ENCODE measurements at regions not wholly inside any gene's neighbourhood (a gene's known extent, or its start where the extent isn't known, plus 50 kb on each side); places are given as distances from the start of the nearest gene placed in this dataset.
A peak's percentile ranks its signal among the peaks of the same experiment; 100 is the strongest.

DNA sequence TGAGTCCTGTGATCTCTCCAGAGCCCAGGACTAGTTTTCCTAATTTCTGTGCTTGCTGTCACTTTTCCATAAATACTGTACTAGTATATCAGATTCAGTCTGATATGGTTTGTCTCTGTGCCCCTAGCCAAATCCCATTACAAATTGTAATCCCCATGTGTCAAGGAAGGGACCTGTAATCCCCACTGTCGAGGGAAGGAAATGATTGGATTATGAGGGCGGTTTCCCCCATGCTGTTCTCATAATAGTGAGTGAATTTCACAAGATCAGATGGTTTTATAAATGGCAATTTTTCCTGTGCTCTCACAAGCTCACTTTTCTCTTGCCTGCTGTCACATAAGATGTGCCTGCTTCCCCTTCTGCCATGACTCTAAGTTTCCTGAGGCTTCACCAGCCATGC lies 54.8 kb upstream of the IFRD1 start:
- no peak for DNase-seq

DNA sequence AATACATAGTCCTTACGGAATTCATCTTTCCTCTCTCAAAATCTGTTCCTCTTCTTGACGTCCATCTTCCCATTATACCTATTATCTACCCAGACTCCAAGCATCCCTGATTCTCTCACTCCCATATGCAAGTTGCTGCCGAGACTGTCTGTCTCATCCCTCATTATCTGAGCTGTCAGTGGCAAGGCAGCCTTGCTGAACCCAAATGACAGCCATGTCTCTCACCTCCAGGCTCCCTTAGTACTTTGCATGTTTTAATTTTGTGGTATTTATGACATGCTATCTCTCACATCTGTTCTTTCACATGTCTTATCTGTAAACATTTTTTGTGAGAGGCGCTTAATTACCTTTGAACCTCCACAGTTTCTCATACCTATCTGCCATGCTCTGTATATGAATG lies 54.4 kb upstream of the IFRD1 start:
- DNase-seq, result peak in 1 of 5 experiments; percentile 57

DNA sequence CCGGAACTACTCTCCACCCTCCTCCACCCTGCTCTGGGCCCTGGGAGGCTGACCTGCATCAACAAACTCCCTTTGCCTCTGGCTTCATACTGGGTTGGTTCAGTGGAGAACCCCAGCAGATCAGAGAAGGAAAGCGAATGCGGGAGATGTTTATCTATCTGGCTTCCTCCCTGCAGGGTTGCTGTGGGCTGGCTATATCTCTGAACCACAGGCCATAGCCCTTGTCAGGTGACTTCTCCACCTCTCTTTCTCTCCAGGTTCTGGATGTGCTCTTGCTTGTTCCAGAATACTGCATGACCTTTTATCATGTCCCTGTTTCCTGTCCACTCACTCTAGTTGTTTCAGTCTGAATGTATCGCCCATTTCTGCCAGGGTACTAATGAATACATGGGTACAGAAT lies 51.7 kb upstream of the IFRD1 start:
- DNase-seq, result peak in 2 of 5 experiments; percentile 14 to 77

DNA sequence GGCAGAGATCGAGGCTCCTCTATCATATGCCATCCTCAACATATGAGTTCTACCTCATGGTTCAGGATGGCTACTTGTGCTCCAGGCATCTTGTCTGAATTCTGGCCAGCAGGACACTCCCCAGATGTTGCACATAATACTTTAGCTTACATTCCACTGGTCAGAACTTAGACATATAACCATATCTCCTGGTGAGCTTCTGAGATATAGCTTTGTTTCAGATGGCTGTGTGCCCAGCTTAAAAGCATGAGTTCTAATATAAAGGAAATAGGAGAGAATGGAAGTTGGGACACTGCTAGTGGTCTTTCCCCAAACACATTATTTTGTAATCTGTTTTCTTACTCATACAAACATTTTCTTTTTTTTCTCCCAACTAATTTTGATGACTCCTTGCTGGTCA lies 50.8 kb upstream of the IFRD1 start:
- no peak for DNase-seq

DNA sequence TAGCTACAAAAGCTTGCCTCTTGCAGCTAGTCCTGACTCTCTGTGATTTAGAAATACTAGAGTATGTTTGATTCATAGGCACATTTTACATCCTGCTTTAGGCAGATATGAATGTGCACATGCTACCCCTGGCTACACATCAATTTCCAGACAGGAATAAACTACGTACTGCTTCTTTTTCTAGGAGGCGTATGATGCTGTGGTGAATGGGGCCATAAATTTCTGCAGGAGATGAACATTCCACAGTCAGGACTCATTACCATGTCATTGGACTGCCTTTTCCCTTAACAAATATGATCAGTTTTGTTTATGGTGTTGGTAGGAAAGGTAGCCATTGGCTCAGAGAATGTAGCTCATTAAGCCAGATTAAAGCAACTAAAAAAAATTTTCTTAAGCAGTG lies 50.1 kb upstream of the IFRD1 start:
- no peak for DNase-seq
